Activated CD8-positive, alpha-beta memory T cell treated with anti-CD3 and anti-CD28 coated beads, Interleukin-2, amount 10 ng/mL, durations not matched to agents 7 days and 5 days (primary cell): ENCODE measurements at regions not wholly inside any gene's neighbourhood (a gene's known extent, or its start where the extent isn't known, plus 50 kb on each side); places are given as distances from the start of the nearest gene placed in this dataset.

Experiments
- ATAC-seq: fragments of 150-1000 bp; cut with Tn5 transposase; one replicate; pipeline ENCODE4 v1.10.0; 2021; ENCODE audit warnings: moderate library complexity
- CTCF ChIA-PET: fragments of 350-600 bp; sonication (Branson Sonifier 250); formaldehyde crosslinking; loops from one replicate; lab custom pipeline; 2021; ENCODE audit warnings: antibody characterized with exemption; lab: Charles Lee
- DNase-seq: peaks from one replicate; pipeline ENCODE4 v3.0.0-alpha.2; 2020
- H3K27ac Mint-ChIP-seq: one replicate; pipeline ENCODE4 v1.8.0; 2021; ENCODE audit warnings: mild to moderate bottlenecking, mixed read lengths
- H3K27me3 Mint-ChIP-seq: one replicate; pipeline ENCODE4 v1.8.0; 2021; ENCODE audit warnings: mixed read lengths
- H3K36me3 Mint-ChIP-seq: one replicate; pipeline ENCODE4 v1.8.0; 2021; ENCODE audit warnings: mild to moderate bottlenecking, mixed read lengths
- H3K4me1 Mint-ChIP-seq: one replicate; pipeline ENCODE4 v1.8.0; 2021; ENCODE audit warnings: mixed read lengths
- H3K4me3 Mint-ChIP-seq: one replicate; pipeline ENCODE4 v1.8.0; 2021; ENCODE audit warnings: mild to moderate bottlenecking, moderate library complexity, mixed read lengths
- H3K9me3 Mint-ChIP-seq: one replicate; pipeline ENCODE4 v1.8.0; 2022; ENCODE audit warnings: low read depth, mixed read lengths

GRCh38 chr6:12501990-12502389, 211.8 kb downstream of the EDN1 start:
- H3K4me1 Mint-ChIP-seq = no peaks in the 10 kb centered on the region
- no peaks in the 10 kb centered on the region for H3K36me3 Mint-ChIP-seq
- H3K4me3 Mint-ChIP-seq = no peak overlapping the region
- CTCF ChIA-PET = no interaction called here
- DNase-seq (no peak), ATAC-seq (no peak)
- H3K27me3 Mint-ChIP-seq = no peaks in the 10 kb centered on the region
- H3K27ac Mint-ChIP-seq = no peak overlapping the region
- no peaks in the 10 kb centered on the region for H3K9me3 Mint-ChIP-seq

- no peak for ATAC-seq
- H3K27ac Mint-ChIP-seq = no peak overlapping the region
Measured at GRCh38 chr6:12504325-12504966, 212.1 kb upstream of the PHACTR1 start.

GRCh38 chr6:12505486-12505885, 211.1 kb upstream of the PHACTR1 start:
- Mint-ChIP-seq H3K27me3 (no peaks in the 10 kb centered on the region), H3K4me3 (no peak overlapping the region), H3K9me3 (no peaks in the 10 kb centered on the region), H3K36me3 (no peaks in the 10 kb centered on the region), H3K27ac (no peak overlapping the region), H3K4me1 (no peaks in the 10 kb centered on the region)
- DNase-seq (no peak), ATAC-seq (no peak)
- CTCF ChIA-PET = interaction anchor here (1.3 kb wide), 1 partner anchor 10 kb away, joined by 3 read pairs; no protein-coding TSS in a partner anchor

More at GRCh38 chr6:12504325-12504966, 212.1 kb upstream of the PHACTR1 start:
- Mint-ChIP-seq H3K27me3 (no peaks in the 10 kb centered on the region), H3K36me3 (no peaks in the 10 kb centered on the region), H3K9me3 (no peaks in the 10 kb centered on the region), H3K4me3 (no peak overlapping the region), H3K4me1 (no peaks in the 10 kb centered on the region)
- DNase-seq = no peak
- CTCF ChIA-PET = interaction anchor here (1.3 to 1.4 kb wide), 2 partner anchors 9 to 17 kb away, joined by 3 read pairs; no protein-coding TSS in a partner anchor

GRCh38 chr6:12506159-12506558, 210.4 kb upstream of the PHACTR1 start:
- ATAC-seq (no peak), DNase-seq (no peak)
- no peak overlapping the region for H3K4me3 Mint-ChIP-seq
- no peaks in the 10 kb centered on the region for H3K27me3 Mint-ChIP-seq
- H3K36me3 Mint-ChIP-seq = no peaks in the 10 kb centered on the region
- H3K9me3 Mint-ChIP-seq = no peaks in the 10 kb centered on the region
- CTCF ChIA-PET = no interaction called here
- no peaks in the 10 kb centered on the region for H3K4me1 Mint-ChIP-seq
- H3K27ac Mint-ChIP-seq = no peak overlapping the region

GRCh38 chr6:12507636-12508035, 208.9 kb upstream of the PHACTR1 start:
- no peak for ATAC-seq
- CTCF ChIA-PET = no interaction called here
- Mint-ChIP-seq H3K36me3 (no peaks in the 10 kb centered on the region), H3K27ac (no peak overlapping the region), H3K4me1 (no peaks in the 10 kb centered on the region), H3K9me3 (no peaks in the 10 kb centered on the region), H3K4me3 (no peak overlapping the region), H3K27me3 (no peaks in the 10 kb centered on the region)
- no peak for DNase-seq

GRCh38 chr6:12508553-12508952, 208.0 kb upstream of the PHACTR1 start:
- DNase-seq = no peak
- Mint-ChIP-seq H3K27me3 (no peaks in the 10 kb centered on the region), H3K27ac (no peak overlapping the region), H3K36me3 (no peaks in the 10 kb centered on the region), H3K4me3 (no peak overlapping the region), H3K9me3 (no peaks in the 10 kb centered on the region), H3K4me1 (no peaks in the 10 kb centered on the region)
- CTCF ChIA-PET = no interaction called here
- no peak for ATAC-seq

GRCh38 chr6:12509060-12509459, 207.5 kb upstream of the PHACTR1 start:
- ATAC-seq = no peak
- H3K36me3 Mint-ChIP-seq = no peaks in the 10 kb centered on the region
- H3K9me3 Mint-ChIP-seq = no peaks in the 10 kb centered on the region
- no peaks in the 10 kb centered on the region for H3K4me1 Mint-ChIP-seq
- no peak for DNase-seq
- no peaks in the 10 kb centered on the region for H3K27me3 Mint-ChIP-seq
- CTCF ChIA-PET = interaction anchor here (0.8 kb wide), 1 partner anchor 14 kb away, joined by 3 read pairs; no protein-coding TSS in a partner anchor
- no peak overlapping the region for H3K27ac Mint-ChIP-seq
- no peak overlapping the region for H3K4me3 Mint-ChIP-seq

GRCh38 chr6:12516070-12516469, 200.5 kb upstream of the PHACTR1 start:
- H3K4me3 Mint-ChIP-seq = no peak overlapping the region
- H3K27me3 Mint-ChIP-seq = no peaks in the 10 kb centered on the region
- CTCF ChIA-PET = no interaction called here
- H3K36me3 Mint-ChIP-seq = no peaks in the 10 kb centered on the region
- H3K9me3 Mint-ChIP-seq = no peaks in the 10 kb centered on the region
- no peak for DNase-seq
- no peaks in the 10 kb centered on the region for H3K4me1 Mint-ChIP-seq
- no peak overlapping the region for H3K27ac Mint-ChIP-seq
- ATAC-seq = no peak

GRCh38 chr6:12522347-12522746, 194.2 kb upstream of the PHACTR1 start:
- Mint-ChIP-seq H3K9me3 (no peaks in the 10 kb centered on the region), H3K36me3 (no peaks in the 10 kb centered on the region), H3K4me1 (no peaks in the 10 kb centered on the region), H3K27ac (no peak overlapping the region), H3K27me3 (peaks cover 2% of the 10 kb centered on the region), H3K4me3 (no peak overlapping the region)
- DNase-seq (no peak), ATAC-seq (no peak)
- CTCF ChIA-PET = interaction anchor here (0.7 kb wide), 1 partner anchor 13 kb away, joined by 3 read pairs; no protein-coding TSS in a partner anchor

GRCh38 chr6:12523726-12524125, 192.8 kb upstream of the PHACTR1 start:
- no peaks in the 10 kb centered on the region for H3K4me1 Mint-ChIP-seq
- H3K27ac Mint-ChIP-seq = no peak overlapping the region
- DNase-seq (no peak), ATAC-seq (no peak)
- H3K9me3 Mint-ChIP-seq = no peaks in the 10 kb centered on the region
- peaks cover 2% of the 10 kb centered on the region for H3K27me3 Mint-ChIP-seq
- no peaks in the 10 kb centered on the region for H3K36me3 Mint-ChIP-seq
- CTCF ChIA-PET = no interaction called here
- no peak overlapping the region for H3K4me3 Mint-ChIP-seq

- ATAC-seq (no peak), DNase-seq (no peak)
- CTCF ChIA-PET = no interaction called here
- Mint-ChIP-seq H3K9me3 (no peaks in the 10 kb centered on the region), H3K27me3 (peaks cover 2% of the 10 kb centered on the region), H3K4me3 (no peak overlapping the region), H3K36me3 (no peaks in the 10 kb centered on the region), H3K27ac (no peak overlapping the region), H3K4me1 (no peaks in the 10 kb centered on the region)
Measured at GRCh38 chr6:12525276-12525675, 191.3 kb upstream of the PHACTR1 start.

- Mint-ChIP-seq H3K36me3 (no peaks in the 10 kb centered on the region), H3K27me3 (peaks cover 2% of the 10 kb centered on the region), H3K9me3 (no peaks in the 10 kb centered on the region), H3K4me1 (no peaks in the 10 kb centered on the region), H3K27ac (no peak overlapping the region), H3K4me3 (no peak overlapping the region)
- ATAC-seq (no peak), DNase-seq (no peak)
- CTCF ChIA-PET = no interaction called here
Measured at GRCh38 chr6:12527339-12527738, 189.2 kb upstream of the PHACTR1 start.

- H3K27me3 Mint-ChIP-seq = peaks cover 2% of the 10 kb centered on the region
- DNase-seq (no peak), ATAC-seq (no peak)
- H3K4me3 Mint-ChIP-seq = no peak overlapping the region
- H3K36me3 Mint-ChIP-seq = no peaks in the 10 kb centered on the region
- CTCF ChIA-PET = no interaction called here
- no peak overlapping the region for H3K27ac Mint-ChIP-seq
- H3K9me3 Mint-ChIP-seq = no peaks in the 10 kb centered on the region
- H3K4me1 Mint-ChIP-seq = no peaks in the 10 kb centered on the region
Measured at GRCh38 chr6:12528136-12528535, 188.4 kb upstream of the PHACTR1 start.

GRCh38 chr6:12528581-12529363, 187.8 kb upstream of the PHACTR1 start:
- no peak overlapping the region for H3K4me3 Mint-ChIP-seq
- H3K27ac Mint-ChIP-seq = no peak overlapping the region
- no peaks in the 10 kb centered on the region for H3K36me3 Mint-ChIP-seq
- H3K4me1 Mint-ChIP-seq = no peaks in the 10 kb centered on the region
- ATAC-seq (no peak), DNase-seq (no peak)
- CTCF ChIA-PET = no interaction called here
- H3K9me3 Mint-ChIP-seq = no peaks in the 10 kb centered on the region
- H3K27me3 Mint-ChIP-seq = peaks cover 2% of the 10 kb centered on the region
